ENCODE measurements at regions not wholly inside any gene's neighbourhood (a gene's known extent, or its start where the extent isn't known, plus 50 kb on each side); places are given as distances from the start of the nearest gene placed in this dataset.

- TF ChIP-seq TCF12 (IDR thresholded peaks at IDR 0.05; ENCODE audit: low read depth, low read length) (no peak), CBX8 (IDR thresholded peaks at IDR 0.05; ENCODE audit: borderline replicate concordance, low read depth, low read length) (no peak), GTF2F1 (IDR thresholded peaks at IDR 0.05; ENCODE audit: borderline replicate concordance, low read depth, low read length) (no peak), CBX5 (IDR thresholded peaks at IDR 0.05; ENCODE audit: low read depth, low read length) (no peak)
Measured at GRCh38 chr7:69169386-69169785, 428.9 kb upstream of the AUTS2 start (continued).

All from H1 (cell line).